ENCODE measurements at regions not wholly inside any gene's neighbourhood (a gene's known extent, or its start where the extent isn't known, plus 50 kb on each side); places are given as distances from the start of the nearest gene placed in this dataset.

- TF ChIP-seq CTCF (IDR thresholded peaks at IDR 0.05; ENCODE audit: low read length): no peak
- no peak for TF ChIP-seq EZH2 (optimal IDR thresholded peaks at IDR 0.05; ENCODE audit: low read depth, low read length)
- no peak for TF ChIP-seq EZH2phosphoT487 (IDR thresholded peaks at IDR 0.05; ENCODE audit: low read length)
These were observed 161.5 kb upstream of the BLID start for GRCh38 chr11:122277493-122277892.
